ENCODE measurements at regions not wholly inside any gene's neighbourhood (a gene's known extent, or its start where the extent isn't known, plus 50 kb on each side); places are given as distances from the start of the nearest gene placed in this dataset.

DNA sequence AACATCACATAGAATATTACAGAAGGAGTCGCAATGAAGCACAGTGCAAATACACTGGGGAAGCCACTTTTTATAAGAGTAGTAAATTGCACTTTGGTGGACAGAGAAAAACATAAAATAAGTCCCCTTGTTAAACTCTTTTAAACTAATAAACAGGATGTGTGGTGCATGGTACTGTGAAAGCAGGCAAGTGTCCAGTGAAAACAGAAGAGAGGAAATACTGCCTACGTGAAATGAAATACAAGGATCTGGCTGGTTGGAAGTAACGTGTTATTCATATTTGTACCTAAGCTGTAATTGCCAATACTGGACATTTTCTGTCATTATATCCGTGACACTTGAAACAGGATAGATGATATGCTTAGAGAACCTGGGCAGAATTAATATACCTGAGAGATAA is 191.9 kb upstream of the SLC27A6 start:
- intact Hi-C loops (cut with micrococcal nuclease) = no loop called here
- Histone ChIP-seq H3K9me1 (ENCODE audit: insufficient read depth, low read length) (no peaks in the 10 kb centered on the region), H3K18ac (ENCODE audit: low read depth, low read length) (no peak overlapping the region), H3K9ac (ENCODE audit: low read depth, low read length) (no peak overlapping the region), H2AK5ac (ENCODE audit: low read depth, low read length) (no peak overlapping the region), H2BK5ac (ENCODE audit: low read depth, low read length, poor library complexity, severe bottlenecking) (no peak overlapping the region), H4K20me1 (ENCODE audit: insufficient read depth, low read length) (no peaks in the 10 kb centered on the region), H3K14ac (replicated peaks; ENCODE audit: low read depth, low read length) (no peak overlapping the region), H3K4ac (ENCODE audit: low read depth, low read length) (no peak overlapping the region), H3K4me3 (ENCODE audit: insufficient read depth, low read depth, low read length) (no peak overlapping the region), H4K5ac (ENCODE audit: low read depth, low read length) (no peak overlapping the region), H2BK120ac (ENCODE audit: low read depth, low read length) (no peak overlapping the region), H4K91ac (ENCODE audit: insufficient read depth, low read depth, low read length) (no peak overlapping the region), H3K4me2 (ENCODE audit: low read depth, low read length) (no peak overlapping the region), H2AFZ (replicated peaks; ENCODE audit: low read length, poor library complexity) (no peak overlapping the region), H3K9me3 (ENCODE audit: control insufficient read depth, insufficient read depth, low read length) (no peaks in the 10 kb centered on the region), H4K8ac (ENCODE audit: low read depth in 2 of 2, low read length in 2 of 2) (no peak overlapping the region), H3K79me1 (ENCODE audit: low read depth in 1 of 2, low read length in 2 of 2) (no peaks in the 10 kb centered on the region), H3K4me1 (ENCODE audit: control insufficient read depth, insufficient read depth, low read length) (no peaks in the 10 kb centered on the region), H3K27me3 (ENCODE audit: control insufficient read depth, insufficient read depth, low read length) (peaks cover 6% of the 10 kb centered on the region), H2BK15ac (ENCODE audit: low read depth, low read length) (no peak overlapping the region), H3K36me3 (ENCODE audit: control insufficient read depth, insufficient read depth, low read length) (no peaks in the 10 kb centered on the region), H2BK20ac (ENCODE audit: low read depth, low read length) (no peak overlapping the region), H3K27ac (ENCODE audit: insufficient read depth, low read length) (no peak overlapping the region), H2AK9ac (replicated peaks; ENCODE audit: low read depth, low read length, poor library complexity) (no peak overlapping the region), H3K56ac (ENCODE audit: extremely low read depth, insufficient read depth, low read length) (no peak overlapping the region), H3K23ac (ENCODE audit: low read depth, low read length) (no peak overlapping the region)
- ChIA-PET CTCF (no interaction called here), POLR2A (ENCODE audit: unreplicated experiment) (no interaction called here)
- in situ Hi-C loops (cut with MboI; ENCODE audit: low sequenced_read_pairs) = no loop called here
- DNase-seq = no peak
- TF ChIP-seq CEBPB (IDR thresholded peaks at IDR 0.05; ENCODE audit: low read depth, low read length) (no peak), ELK1 (IDR thresholded peaks at IDR 0.05; ENCODE audit: borderline replicate concordance, low read depth, low read length) (no peak), MAFK (IDR thresholded peaks at IDR 0.05; ENCODE audit: low read depth, low read length) (no peak), CHD1 (IDR thresholded peaks at IDR 0.05; ENCODE audit: low read depth, low read length) (no peak), MAZ (IDR thresholded peaks at IDR 0.05; ENCODE audit: borderline replicate concordance, low read depth, low read length) (no peak), RFX5 (IDR thresholded peaks at IDR 0.05; ENCODE audit: low read depth, low read length) (no peak), MXI1 (IDR thresholded peaks at IDR 0.05; ENCODE audit: borderline replicate concordance, low read depth, low read length) (no peak), RAD21 (IDR thresholded peaks at IDR 0.05; ENCODE audit: low read length) (no peak), NFE2L2 (IDR thresholded peaks at IDR 0.05; ENCODE audit: low read depth, low read length) (no peak), RCOR1 (IDR thresholded peaks at IDR 0.05; ENCODE audit: insufficient replicate concordance, low read length) (no peak), FOS (IDR thresholded peaks at IDR 0.05; ENCODE audit: low read depth, low read length) (no peak), BHLHE40 (IDR thresholded peaks at IDR 0.05; ENCODE audit: low read depth, low read length) (no peak), POLR2A (IDR thresholded peaks at IDR 0.05; ENCODE audit: low read depth, low read length) (no peak), CTCF (conservative IDR thresholded peaks at IDR 0.05; ENCODE audit: low read depth, low read length) (no peak), SMC3 (IDR thresholded peaks at IDR 0.05; ENCODE audit: low read depth, low read length) (no peak)
- TF ChIP-seq, protein P1, sequence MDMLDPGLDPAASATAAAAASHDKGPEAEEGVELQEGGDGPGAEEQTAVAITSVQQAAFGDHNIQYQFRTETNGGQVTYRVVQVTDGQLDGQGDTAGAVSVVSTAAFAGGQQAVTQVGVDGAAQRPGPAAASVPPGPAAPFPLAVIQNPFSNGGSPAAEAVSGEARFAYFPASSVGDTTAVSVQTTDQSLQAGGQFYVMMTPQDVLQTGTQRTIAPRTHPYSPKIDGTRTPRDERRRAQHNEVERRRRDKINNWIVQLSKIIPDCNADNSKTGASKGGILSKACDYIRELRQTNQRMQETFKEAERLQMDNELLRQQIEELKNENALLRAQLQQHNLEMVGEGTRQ (IDR thresholded peaks at IDR 0.05; ENCODE audit: low read depth, low read length) = no peak
- no peak for ATAC-seq (ENCODE audit: low read depth)
- dilution Hi-C loops (cut with HindIII; ENCODE audit: low sequenced_read_pairs, unreplicated experiment) = no loop called here
- no TSS peak for BruUV-seq (replicated peaks)
- no CpG with 5 or more reads among the region's 4 CpGs for WGBS, 2 experiments (ENCODE audit: extremely low coverage in 2 of 2, insufficient read length in 1 of 2)
